GM21619 (cell line): ENCODE measurements at regions not wholly inside any gene's neighbourhood (a gene's known extent, or its start where the extent isn't known, plus 50 kb on each side); places are given as distances from the start of the nearest gene placed in this dataset.

Experiments
- ATAC-seq: cut with Tn5 transposase; IDR thresholded peaks from one replicate; pipeline ENCODE4 v1.9.1; 2021; ENCODE audit not compliant: unreplicated experiment

DNA sequence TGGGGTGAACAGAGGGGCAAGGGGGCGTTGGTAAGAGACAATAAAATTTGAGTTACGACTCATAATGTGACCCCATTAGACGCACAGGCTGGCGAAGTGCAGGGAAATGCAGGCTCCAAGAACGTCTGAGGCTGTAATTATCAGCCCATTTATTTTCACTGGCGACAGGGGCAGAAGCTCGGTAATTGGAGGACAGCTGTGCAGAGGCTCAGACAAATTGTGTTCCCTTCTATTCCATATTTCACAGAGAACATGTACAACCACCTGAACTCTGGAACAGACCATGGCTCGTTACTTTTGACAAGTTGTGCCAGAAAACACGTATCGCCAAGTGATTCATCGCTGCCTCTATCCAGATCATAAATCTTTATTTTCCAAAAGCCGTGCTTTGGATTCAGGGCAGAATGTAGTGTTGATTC, 137.3 kb upstream of the FRMD4A start:
- no peak for ATAC-seq

GRCh38 chr10:14466257-14466656, 135.5 kb upstream of the FRMD4A start:
- ATAC-seq: no peak

- no peak for ATAC-seq
Measured at GRCh38 chr10:14460447-14460846, 129.7 kb upstream of the FRMD4A start.

- no peak for ATAC-seq
Measured at GRCh38 chr10:14459665-14460064, 128.9 kb upstream of the FRMD4A start.

- ATAC-seq: peak; percentile 23
Measured at GRCh38 chr10:14456870-14457266, 126.1 kb upstream of the FRMD4A start.

DNA sequence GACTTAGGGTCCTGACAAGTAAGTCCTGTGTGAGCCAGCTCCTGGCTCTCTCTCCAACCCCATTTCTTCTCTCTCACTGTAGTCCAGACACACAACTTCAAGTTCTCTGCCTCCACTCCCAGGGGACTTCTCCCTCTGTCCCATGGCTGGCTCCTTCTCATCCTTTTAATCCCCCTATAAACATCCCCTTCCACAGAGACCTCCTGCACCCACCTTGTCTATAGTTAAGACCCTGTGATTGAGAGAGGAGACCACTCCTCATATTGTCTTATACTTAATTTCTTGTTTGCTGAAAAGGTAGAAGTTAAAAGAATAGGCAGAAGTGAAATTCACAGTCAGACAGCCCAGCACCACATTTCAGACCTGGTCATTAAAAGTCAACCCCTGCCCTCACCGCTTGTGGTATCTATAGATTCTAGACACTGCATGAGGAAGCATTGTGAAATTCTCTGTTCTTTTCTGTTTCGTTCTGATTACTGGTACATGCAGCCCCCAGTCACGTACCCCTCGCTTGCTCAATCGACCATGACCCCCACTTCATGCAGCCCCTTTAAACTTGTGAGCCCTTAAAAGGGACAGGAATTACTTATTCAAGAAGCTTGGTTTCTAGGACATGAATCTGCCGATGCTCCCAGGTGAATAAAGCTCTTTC, 125.6 kb upstream of the FRMD4A start:
- peak; percentile 50 for ATAC-seq

- ATAC-seq: no peak
Measured at GRCh38 chr10:14454629-14455028, 123.9 kb upstream of the FRMD4A start.

DNA sequence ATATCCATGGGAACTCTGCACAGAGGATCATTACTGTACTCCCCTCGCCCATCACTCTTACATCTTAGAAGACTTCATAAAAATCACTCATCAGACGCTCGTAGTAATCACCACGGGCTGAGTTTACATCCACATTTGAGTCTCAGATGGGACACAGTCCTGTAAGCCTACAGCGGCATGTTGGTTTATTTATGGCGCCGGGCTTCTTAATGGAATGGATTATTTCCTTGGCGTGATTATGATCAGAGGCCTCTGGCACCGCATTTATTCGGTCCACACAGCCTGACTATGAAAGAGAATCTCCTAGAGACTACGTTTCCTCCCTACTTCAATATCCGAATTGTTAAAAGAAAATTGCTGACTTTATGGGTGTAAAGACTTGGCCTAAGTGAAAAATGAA, 123.5 kb upstream of the FRMD4A start:
- no peak for ATAC-seq

DNA sequence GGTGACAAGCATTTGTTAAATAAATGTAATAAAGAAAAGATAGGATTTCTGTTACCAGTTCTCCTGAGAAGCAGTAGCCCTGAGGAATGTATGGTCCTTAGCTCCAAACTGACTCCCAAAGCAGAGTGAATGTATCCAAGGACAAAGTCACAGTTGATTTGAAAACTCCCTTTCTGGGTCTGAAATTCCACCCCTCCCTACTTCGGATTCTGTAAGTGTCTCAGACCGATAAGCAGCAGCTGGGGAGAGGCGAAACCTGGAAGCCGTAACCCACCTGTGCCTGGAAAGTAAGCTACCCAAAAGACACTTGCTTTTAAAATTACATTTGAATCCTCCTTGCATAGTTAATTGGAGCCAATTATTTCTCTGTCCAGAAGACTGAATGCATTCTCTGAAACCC, 122.9 kb upstream of the FRMD4A start:
- ATAC-seq: no peak

- no peak for ATAC-seq
Measured at GRCh38 chr10:14451341-14451740, 120.6 kb upstream of the FRMD4A start.

GRCh38 chr10:14450041-14450491, 119.3 kb upstream of the FRMD4A start:
- no peak for ATAC-seq

DNA sequence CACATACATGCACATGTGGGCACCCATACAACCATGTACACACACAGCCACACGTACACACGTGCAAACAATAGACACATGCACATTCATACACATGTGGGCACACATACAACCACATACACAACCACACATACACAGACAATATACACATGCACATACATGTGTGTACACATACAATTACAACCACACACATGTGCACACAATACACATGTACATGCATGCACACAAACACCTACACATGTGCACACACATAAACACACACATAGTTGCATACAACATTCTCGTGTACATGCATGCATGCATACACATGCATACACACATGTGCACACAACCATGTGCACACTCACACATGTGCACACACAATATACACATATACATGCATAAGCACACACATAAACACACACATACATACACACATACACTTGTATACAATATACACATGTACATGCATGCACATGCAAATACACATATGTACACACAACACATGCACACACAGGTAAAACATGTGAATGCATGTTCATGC, 118.6 kb upstream of the FRMD4A start:
- ATAC-seq: no peak

DNA sequence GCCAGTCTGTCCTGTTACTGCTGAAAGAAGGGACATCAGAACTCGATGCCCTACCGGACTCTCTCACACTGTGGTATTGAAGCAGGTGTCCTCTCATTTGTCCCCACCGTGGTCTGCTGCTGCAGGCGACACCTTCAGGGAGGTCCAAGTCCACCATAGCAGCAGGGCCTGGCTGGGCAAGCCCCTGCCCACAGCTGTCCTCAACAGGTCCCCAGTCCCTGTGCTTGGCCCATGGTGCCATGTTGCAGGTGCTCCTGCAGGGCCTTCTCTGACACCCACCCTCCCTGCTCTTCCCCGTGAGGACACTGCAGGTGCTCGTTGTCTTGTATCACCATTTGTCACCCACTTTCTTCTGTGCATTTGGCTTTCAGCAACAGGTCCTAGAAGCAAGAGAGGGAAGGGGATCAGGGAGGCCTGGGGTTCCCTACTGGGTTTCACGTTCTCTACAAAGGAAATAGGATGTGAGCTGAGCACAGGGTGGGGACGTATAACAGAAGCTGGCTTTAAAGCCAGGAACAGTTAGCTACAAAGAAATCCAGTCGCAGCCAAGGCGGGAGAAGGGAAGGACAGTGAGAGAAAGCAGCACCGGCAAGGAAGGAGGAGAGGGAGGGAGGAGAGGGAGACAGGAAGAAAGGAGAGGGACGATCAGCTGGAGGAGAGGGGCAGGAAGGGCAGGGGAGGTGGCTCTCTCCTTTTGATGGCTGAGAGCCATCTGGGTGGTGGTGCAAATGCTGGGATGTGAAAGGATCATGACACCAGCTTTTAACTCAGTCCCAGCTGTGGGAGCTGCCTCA, 117.7 kb upstream of the FRMD4A start:
- no peak for ATAC-seq

DNA sequence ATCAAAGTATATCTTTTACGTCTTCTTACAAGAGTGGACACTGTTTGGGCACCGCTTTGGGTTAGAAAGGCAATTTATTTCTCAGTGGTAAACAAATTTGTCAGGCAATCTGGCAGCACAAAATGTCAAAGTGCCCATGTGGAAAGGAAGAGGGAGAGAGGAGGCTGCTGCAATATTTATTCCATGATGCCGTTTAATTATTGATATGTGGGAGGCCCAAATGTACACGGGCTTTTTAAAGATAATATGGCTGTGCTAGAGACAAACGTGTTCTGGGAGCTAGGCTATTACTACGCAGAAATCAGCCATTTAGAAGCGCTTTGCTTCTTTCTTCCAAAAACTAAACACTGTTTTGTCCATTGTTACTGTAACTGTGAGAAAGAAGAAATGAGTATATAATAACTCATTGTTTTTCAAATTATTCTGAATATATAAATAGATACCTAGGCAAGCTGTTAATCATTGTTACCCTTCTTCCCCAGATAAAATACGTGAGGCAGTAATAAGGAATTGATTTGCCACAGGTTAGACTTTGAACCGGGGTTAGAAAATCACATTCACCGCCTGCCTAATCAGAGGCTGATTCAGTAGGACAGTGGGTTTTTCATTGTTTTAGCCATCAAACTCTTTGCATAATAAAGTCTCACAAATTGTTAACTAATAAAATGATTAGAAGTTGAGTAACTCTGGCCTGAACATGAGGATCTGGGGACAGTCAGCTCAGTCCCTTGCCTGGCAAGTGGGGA, 116.5 kb upstream of the FRMD4A start:
- no peak for ATAC-seq

DNA sequence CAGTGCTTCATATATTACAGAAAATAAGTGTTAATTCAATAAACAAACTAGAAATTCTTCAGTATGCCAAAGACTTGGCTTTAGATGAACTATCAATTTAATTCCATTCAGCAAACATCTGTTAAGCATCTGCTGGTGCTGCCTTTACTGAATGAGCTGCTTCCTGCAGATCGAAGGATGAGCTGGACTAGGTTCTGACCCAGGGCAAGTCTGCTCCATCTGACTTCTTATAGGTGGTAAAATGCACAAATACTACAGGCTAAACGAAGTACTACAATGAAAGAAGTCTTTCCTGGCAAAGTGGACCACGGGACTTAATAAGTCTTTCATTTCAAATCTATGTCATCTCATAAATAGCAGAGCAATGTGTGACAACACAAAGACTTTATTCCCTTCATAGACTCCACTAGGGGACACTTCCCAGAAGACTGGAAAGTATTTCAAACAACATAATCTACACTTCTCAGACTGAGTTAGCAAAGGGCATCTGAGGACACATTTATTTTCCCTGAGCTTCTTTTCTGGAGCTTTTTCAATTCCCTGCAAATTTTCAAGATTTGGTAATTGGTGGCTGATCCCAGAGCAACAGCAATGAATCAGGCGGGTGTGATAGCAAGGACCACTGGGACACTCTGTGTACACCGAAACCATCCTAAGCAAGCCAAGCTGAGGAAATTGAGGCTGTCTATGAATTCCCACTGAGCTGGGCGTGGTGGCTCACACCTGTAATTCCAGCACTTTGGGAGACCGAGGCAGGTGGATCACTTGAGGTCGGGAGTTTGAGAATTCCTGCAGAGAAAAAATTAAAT, 108.9 kb upstream of the FRMD4A start:
- ATAC-seq: no peak

DNA sequence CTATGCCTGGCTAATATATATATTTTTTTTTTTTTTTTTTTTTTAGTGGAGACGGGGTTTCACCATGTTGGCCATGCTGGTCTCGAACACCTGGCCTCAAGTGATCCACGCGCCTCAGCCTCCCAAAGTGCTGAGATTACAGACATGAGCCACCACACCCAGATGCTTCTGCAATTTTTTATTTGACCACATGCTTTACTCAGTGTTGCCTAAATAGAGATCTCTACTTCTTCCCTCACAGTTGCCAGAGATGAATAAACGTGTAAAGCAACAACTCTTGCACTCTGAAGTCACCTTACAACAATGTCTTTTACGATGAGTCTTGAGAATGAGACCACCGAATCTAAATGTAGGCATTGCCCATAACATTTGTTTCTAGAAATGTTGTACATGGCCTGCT, 107.9 kb upstream of the FRMD4A start:
- no peak for ATAC-seq

- no peak for ATAC-seq
Measured at GRCh38 chr10:14438057-14438456, 107.3 kb upstream of the FRMD4A start.

- ATAC-seq: no peak
Measured at GRCh38 chr10:14435976-14436632, 105.4 kb upstream of the FRMD4A start.

DNA sequence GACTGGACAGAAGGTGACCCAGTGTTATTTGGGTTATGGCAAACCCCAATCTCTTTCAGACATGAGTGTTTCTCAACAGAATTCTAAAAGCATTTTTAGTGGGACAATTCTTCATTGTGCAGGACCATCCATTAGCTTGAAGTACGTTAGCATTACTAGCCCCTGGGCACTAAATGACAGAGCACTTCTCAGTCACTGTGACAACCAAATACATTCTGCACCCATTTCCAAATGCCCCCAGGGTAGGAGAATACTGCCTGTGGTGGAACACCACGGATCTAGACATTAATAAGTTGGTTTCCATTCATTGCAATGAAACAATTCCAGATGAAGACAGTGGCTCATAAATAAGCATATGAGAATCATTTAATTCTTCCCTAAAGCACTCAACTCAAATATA, 102.4 kb upstream of the FRMD4A start:
- no peak for ATAC-seq

GRCh38 chr10:14431868-14432267, 101.1 kb upstream of the FRMD4A start:
- ATAC-seq: no peak
